ENCODE measurements at regions not wholly inside any gene's neighbourhood (a gene's known extent, or its start where the extent isn't known, plus 50 kb on each side); places are given as distances from the start of the nearest gene placed in this dataset.

GRCh38 chr1:243931957-243932356, 81.9 kb upstream of the AKT3 start:
- Histone ChIP-seq H3K79me1 (ENCODE audit: low read depth, low read length) (no peaks in the 10 kb centered on the region), H3K4me3 (ENCODE audit: extremely low read depth in 1 of 4, insufficient read depth in 2 of 4, low read depth in 3 of 4, low read length in 4 of 4) (peak overlapping the region in 1 of 4 experiments; percentile 39; a peak in 1 of 8 replicates), H3K9me3 (ENCODE audit: insufficient read depth in 2 of 2, low read depth in 1 of 2, low read length in 1 of 2) (no peaks in the 10 kb centered on the region), H3K36me3 (ENCODE audit: control insufficient read depth in 2 of 4, insufficient read depth in 4 of 4, low read length in 3 of 4) (no peaks in the 10 kb centered on the region), H3K79me2 (ENCODE audit: control insufficient read depth in 1 of 2, insufficient read depth in 2 of 2, low read length in 2 of 2) (no peaks in the 10 kb centered on the region), H3K23me2 (ENCODE audit: low read depth, low read length) (no peaks in the 10 kb centered on the region), H2BK15ac (ENCODE audit: low read length) (no peak overlapping the region), H2BK20ac (ENCODE audit: low read length) (no peak overlapping the region), H3K56ac (replicated peaks; ENCODE audit: insufficient read length, low read depth, low read length) (no peak overlapping the region), H3K23ac (ENCODE audit: insufficient read length) (no peak overlapping the region), H3K27ac (ENCODE audit: low read depth, low read length) (no peak overlapping the region), H4K91ac (replicated peaks; ENCODE audit: insufficient read length, low read length) (no peak overlapping the region), H3K14ac (ENCODE audit: insufficient read length) (no peak overlapping the region), H3K27me3 (replicated peaks in 1 of 4; ENCODE audit: control insufficient read depth in 3 of 4, extremely low read depth in 1 of 4, insufficient read depth in 3 of 4, low read length in 3 of 4) (peaks cover 0 to 2% (median 0%) of the 10 kb centered on the region in 4 experiments; a peak in 1 of 7 replicates), H2AK5ac (ENCODE audit: low read depth, low read length) (no peak overlapping the region), H2BK120ac (replicated peaks; ENCODE audit: low read depth, low read length) (no peak overlapping the region), H3K9ac (replicated peaks in 1 of 4; ENCODE audit: extremely low read depth in 1 of 4, low read depth in 3 of 4, low read length in 3 of 4) (no peak overlapping the region), H4K5ac (ENCODE audit: insufficient read length, low read depth, low read length) (no peak overlapping the region), H2BK5ac (ENCODE audit: low read depth, low read length) (no peak overlapping the region), H3K4me1 (replicated peaks in 1 of 4; ENCODE audit: control insufficient read depth in 3 of 4, insufficient read depth in 4 of 4, low read length in 3 of 4) (peaks cover 3 to 11% (median 7%) of the 10 kb centered on the region in 4 experiments), H4K20me1 (replicated peaks in 1 of 2; ENCODE audit: control insufficient read depth in 1 of 2, insufficient read depth in 2 of 2, low read length in 2 of 2) (no peaks in the 10 kb centered on the region), H2BK12ac (ENCODE audit: low read depth, low read length) (no peak overlapping the region), H4K8ac (ENCODE audit: extremely low read depth, insufficient read depth, low read length) (no peak overlapping the region), H3K4me2 (ENCODE audit: insufficient read depth in 1 of 2, low read depth in 2 of 2, low read length in 2 of 2) (peak overlapping the region; percentile 55 to 66; a peak in 1 of 4 replicates), H3K4ac (replicated peaks; ENCODE audit: insufficient read length, low read depth, low read length) (no peak overlapping the region), H2AFZ (ENCODE audit: low read length) (no peak overlapping the region), H3K18ac (ENCODE audit: extremely low read depth, low read length) (no peak overlapping the region)
- FAIRE-seq = no peak
- no peak for TF ChIP-seq BRCA1 (IDR thresholded peaks at IDR 0.05; ENCODE audit: low read depth, low read length)
- peak; percentile 18; the same call in 1 of the 2 replicates for TF ChIP-seq KDM1A (IDR thresholded peaks at IDR 0.05; ENCODE audit: borderline replicate concordance, low read length)
- CTCF ChIA-PET (ENCODE audit: partially characterized antibody) = interaction anchor here (0.7 to 4.9 kb wide), 5 partner anchors 13 to 75 kb away, joined by 3 to 21 read pairs (median 3); no protein-coding TSS in a partner anchor
- POLR2A ChIA-PET (ENCODE audit: partially characterized antibody) = interaction anchor here (1.2 to 1.4 kb wide), 2 partner anchors 10 to 15 kb away, joined by 3 to 4 read pairs; no protein-coding TSS in a partner anchor
- no peak for DNase-seq (ENCODE audit: low read depth in 1 of 2, low spot score in 2 of 2)
- WGBS, 2 experiments (ENCODE audit: extremely low coverage in 1 of 2, insufficient coverage in 1 of 2, insufficient read length in 1 of 2, insufficient replicate concordance in 2 of 2, low coverage in 1 of 2, low lambda C conversion rate in 2 of 2, missing lambda C conversion rate in 1 of 2) = 88% methylated on average over 4 of the region's 4 CpGs; no CpG with 5 or more reads in 1 of the 2 experiments

All from H1 (cell line).